WERI-Rb-1 (cell line): ENCODE measurements at regions not wholly inside any gene's neighbourhood (a gene's known extent, or its start where the extent isn't known, plus 50 kb on each side); places are given as distances from the start of the nearest gene placed in this dataset.

Experiments
- DNase-seq: peaks from one replicate; pipeline ENCODE4 v3.0.0-alpha.2; 2020
- H3K27ac ChIP-seq: fragments of 250-450 bp; sonication (Bioruptor Pico); 2 replicates; pipeline ENCODE4 v1.5.1; 2020; ENCODE audit warnings: mild to moderate bottlenecking, moderate library complexity
- H3K27me3 ChIP-seq: fragments of 250-450 bp; sonication (Bioruptor Pico); 2 replicates; pipeline ENCODE4 v1.5.1; 2021; ENCODE audit warnings: mild to moderate bottlenecking, low read depth, moderate library complexity; ENCODE audit not compliant: insufficient read depth, severe bottlenecking
- H3K36me3 ChIP-seq: fragments of 250-450 bp; sonication (Bioruptor Pico); 2 replicates; pipeline ENCODE4 v1.5.1; 2020; ENCODE audit warnings: mild to moderate bottlenecking, moderate library complexity
- H3K4me3 ChIP-seq: 2 replicates; pipeline ENCODE4 v1.5.1; 2011; ENCODE audit warnings: low read depth, mild to moderate bottlenecking, control low read depth, low read length
- H3K9me3 ChIP-seq: fragments of 250-450 bp; sonication (Bioruptor Pico); 2 replicates; pipeline ENCODE4 v1.5.1; 2021; ENCODE audit warnings: mild to moderate bottlenecking, moderate library complexity; ENCODE audit not compliant: severe bottlenecking
- CTCF ChIP-seq: IDR thresholded peaks from 2 replicates; pipeline ENCODE4 v1.5.1; 2011; ENCODE audit warnings: low read depth, mild to moderate bottlenecking, control low read depth, inconsistent platforms, low read length

- no peaks in the 10 kb centered on the region for H3K36me3 ChIP-seq
- H3K9me3 ChIP-seq = no peaks in the 10 kb centered on the region
- H3K27me3 ChIP-seq = no peaks in the 10 kb centered on the region
- DNase-seq = no peak
- TF ChIP-seq CTCF = no peak
- no peak overlapping the region for H3K4me3 ChIP-seq
- no peak overlapping the region for H3K27ac ChIP-seq
These were observed 673.0 kb upstream of the ANO3 start for GRCh38 chr11:25658916-25659315.

GRCh38 chr11:25659706-25660105, 672.2 kb upstream of the ANO3 start:
- H3K4me3 ChIP-seq = no peak overlapping the region

GRCh38 chr11:25667871-25668270, 664.1 kb upstream of the ANO3 start:
- no peak overlapping the region for H3K27ac ChIP-seq
- no peak for TF ChIP-seq CTCF

More at GRCh38 chr11:25659706-25660105, 672.2 kb upstream of the ANO3 start:
- H3K9me3 ChIP-seq = no peaks in the 10 kb centered on the region
- H3K27ac ChIP-seq = no peak overlapping the region
- H3K36me3 ChIP-seq = no peaks in the 10 kb centered on the region
- no peak for DNase-seq
- no peaks in the 10 kb centered on the region for H3K27me3 ChIP-seq
- no peak for TF ChIP-seq CTCF

GRCh38 chr11:25691959-25692358, 640.0 kb upstream of the ANO3 start:
- no peak for TF ChIP-seq CTCF
- Histone ChIP-seq H3K4me3 (no peak overlapping the region), H3K27me3 (no peaks in the 10 kb centered on the region), H3K27ac (no peak overlapping the region), H3K36me3 (no peaks in the 10 kb centered on the region), H3K9me3 (peaks cover 4% of the 10 kb centered on the region)
- DNase-seq = no peak

More at GRCh38 chr11:25667871-25668270, 664.1 kb upstream of the ANO3 start:
- Histone ChIP-seq H3K27me3 (no peaks in the 10 kb centered on the region), H3K36me3 (no peaks in the 10 kb centered on the region), H3K4me3 (no peak overlapping the region), H3K9me3 (no peaks in the 10 kb centered on the region)
- DNase-seq = no peak

- Histone ChIP-seq H3K36me3 (no peaks in the 10 kb centered on the region), H3K27me3 (no peaks in the 10 kb centered on the region), H3K9me3 (no peaks in the 10 kb centered on the region), H3K4me3 (no peak overlapping the region), H3K27ac (no peak overlapping the region)
- no peak for TF ChIP-seq CTCF
- no peak for DNase-seq
These were observed 629.5 kb upstream of the ANO3 start for GRCh38 chr11:25702417-25702816.

GRCh38 chr11:25710975-25711374, 621.0 kb upstream of the ANO3 start:
- DNase-seq = no peak
- H3K4me3 ChIP-seq = no peak overlapping the region
- H3K9me3 ChIP-seq = no peaks in the 10 kb centered on the region
- H3K36me3 ChIP-seq = no peaks in the 10 kb centered on the region
- H3K27me3 ChIP-seq = no peaks in the 10 kb centered on the region
- no peak for TF ChIP-seq CTCF
- no peak overlapping the region for H3K27ac ChIP-seq
